HS-5 (cell line): ENCODE measurements at regions not wholly inside any gene's neighbourhood (a gene's known extent, or its start where the extent isn't known, plus 50 kb on each side); places are given as distances from the start of the nearest gene placed in this dataset.
"Not testable (repeated sequence)": the region's sequence is repeated elsewhere in the genome, so short reads cannot be mapped to it uniquely, and the experiment has no call there.

ENCODE experiments used
- DNase-seq: peaks from one replicate; pipeline ENCODE4 v3.0.0-alpha.2; 2012; ENCODE audit warnings: low read depth

DNA sequence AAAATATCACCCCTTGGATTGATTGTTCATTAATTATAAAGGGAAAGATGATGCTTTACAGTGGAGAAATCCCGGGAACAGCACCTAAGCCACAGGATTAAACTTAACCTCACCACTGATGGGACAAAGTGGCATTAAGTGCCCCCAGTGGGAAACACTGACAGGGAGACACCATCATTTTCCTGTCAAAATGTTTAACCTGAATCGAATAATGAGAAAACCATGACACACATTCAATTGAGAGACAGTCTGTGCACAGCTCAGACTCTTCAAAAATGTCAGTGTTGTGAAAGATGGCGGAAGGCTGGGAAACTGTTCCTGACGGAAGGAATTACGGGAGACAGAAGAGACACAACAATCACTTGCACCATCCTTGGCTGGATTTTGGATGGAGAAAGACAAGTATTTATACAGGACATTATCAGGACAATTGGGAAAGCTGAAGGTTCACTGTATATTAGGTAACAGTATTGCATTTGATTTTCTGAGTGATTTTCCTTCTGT, 111.8 kb upstream of the ASB18 start:
- DNase-seq, result no peak

- DNase-seq, result no peak
These were observed 112.5 kb upstream of the ASB18 start for GRCh38 chr2:236376566-236377244.

DNA sequence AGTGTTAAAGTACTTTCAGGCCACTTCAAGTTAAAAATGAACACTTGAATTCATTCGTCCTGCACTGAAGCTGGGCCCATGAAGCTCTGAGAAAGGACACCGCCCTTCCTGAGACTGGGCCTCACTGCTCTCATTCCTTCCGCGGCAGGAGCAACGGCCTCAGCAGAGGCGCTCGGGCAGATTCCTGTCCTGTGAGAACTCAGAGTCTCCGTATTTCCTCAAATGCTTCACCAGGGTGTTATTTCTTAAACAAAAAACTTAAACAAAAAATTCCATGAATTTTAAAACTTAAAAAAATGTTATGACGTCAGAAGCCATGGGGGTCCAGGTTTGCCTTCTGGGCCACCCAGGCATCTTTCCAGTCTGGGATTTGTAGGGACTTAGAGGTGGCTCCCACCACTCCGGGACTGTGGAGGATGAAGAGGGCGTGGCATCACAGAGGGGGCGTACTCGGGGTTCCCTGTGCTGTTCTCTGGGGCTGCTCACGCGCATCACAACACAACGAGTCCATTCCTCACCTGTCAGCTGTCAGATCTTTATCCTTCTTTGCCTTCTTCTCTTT, 115.9 kb upstream of the ASB18 start:
- no peak for DNase-seq

DNA sequence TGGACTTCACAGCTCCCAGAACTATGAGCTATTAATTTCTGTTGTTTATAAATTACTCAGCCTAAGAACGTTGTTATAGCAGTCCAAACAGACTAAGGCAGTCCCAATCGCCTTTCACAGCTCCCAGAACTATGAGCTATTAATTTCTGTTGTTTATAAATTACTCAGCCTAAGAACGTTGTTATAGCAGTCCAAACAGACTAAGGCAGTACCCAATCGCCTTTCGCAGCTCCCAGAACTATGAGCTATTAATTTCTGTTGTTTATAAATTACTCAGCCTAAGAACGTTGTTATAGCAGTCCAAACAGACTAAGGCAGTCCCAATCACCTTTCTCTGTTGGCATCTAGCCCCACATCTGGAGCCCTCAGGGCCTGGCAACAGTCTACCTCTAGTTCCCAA, 117.0 kb upstream of the ASB18 start:
- DNase-seq, result not testable (repeated sequence)

- not testable (repeated sequence) for DNase-seq
These were observed 125.3 kb upstream of the ASB18 start for GRCh38 chr2:236389284-236390216.

DNA sequence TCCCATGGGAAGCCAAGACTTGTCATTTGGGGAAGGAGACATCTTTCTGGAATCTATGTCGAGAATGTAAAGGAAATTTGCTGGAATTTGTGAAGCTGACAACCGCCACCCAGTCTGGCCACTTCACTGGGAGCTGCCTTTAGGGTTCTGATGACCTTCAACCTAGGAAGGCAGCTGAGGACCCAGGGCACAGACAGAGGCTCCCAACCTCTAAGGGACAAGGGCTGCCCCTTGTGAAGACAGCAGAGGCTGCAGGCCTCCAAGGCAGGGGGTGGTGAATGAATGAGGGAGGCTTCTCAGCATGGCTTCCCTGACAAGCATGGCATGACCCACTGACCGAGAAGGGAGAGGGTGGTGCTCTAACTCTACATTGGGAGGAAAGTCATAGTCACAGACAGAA, 128.9 kb upstream of the ASB18 start:
- DNase-seq, result no peak

- DNase-seq, result no peak
These were observed 129.4 kb upstream of the ASB18 start for GRCh38 chr2:236393581-236393980.

- no peak for DNase-seq
These were observed 130.4 kb upstream of the ASB18 start for GRCh38 chr2:236394571-236394970.

GRCh38 chr2:236395067-236395466, 130.9 kb upstream of the ASB18 start:
- DNase-seq, result no peak

- no peak for DNase-seq
These were observed 132.7 kb upstream of the ASB18 start for GRCh38 chr2:236396818-236397350.

DNA sequence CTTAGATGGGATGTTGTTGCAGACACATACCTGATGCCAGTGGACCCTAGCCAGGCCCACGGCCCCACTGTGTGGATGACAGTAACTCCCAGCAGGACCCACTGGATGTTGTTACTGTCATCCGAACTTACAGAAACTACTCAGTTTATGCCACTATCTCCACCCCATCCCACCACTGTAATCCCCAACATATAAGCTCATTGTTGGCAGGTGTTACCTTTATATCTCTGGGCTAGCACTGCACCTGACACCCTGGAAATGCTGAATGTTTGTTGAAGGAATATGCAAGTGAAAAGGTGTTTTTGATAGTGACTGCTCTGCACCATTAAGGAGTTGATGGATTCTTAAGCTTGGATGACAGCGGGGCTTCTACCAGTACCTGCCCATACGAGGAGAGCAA, 133.5 kb upstream of the ASB18 start:
- DNase-seq, result no peak

GRCh38 chr2:236399409-236399808, 135.2 kb upstream of the ASB18 start:
- DNase-seq, result no peak

DNA sequence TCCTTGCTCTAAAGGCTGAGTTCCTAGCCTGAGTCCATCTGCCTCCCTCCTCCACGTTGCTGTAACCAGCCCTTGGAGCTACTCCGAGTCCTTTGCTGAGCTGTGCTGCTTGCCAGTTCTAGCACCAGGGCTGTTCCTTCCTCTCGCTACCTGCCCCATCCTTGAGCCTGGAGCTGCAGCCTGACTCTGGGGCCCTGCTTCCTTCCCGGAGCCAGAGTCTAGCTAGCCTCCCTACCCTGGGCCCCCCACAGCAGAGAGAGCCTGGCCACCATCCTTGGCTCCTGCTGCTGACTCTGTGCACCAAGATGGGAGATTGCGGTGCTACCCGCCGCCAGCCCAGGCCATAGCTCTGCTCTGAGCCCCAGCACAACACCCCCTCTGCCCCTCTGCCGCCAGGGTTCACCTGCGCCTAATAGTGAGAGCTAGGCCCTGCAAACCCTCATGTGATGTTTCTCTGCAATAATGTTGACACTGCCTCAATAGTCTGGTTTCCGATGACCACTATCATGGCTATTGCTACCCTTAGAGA, 135.9 kb upstream of the ASB18 start:
- DNase-seq, result no peak

GRCh38 chr2:236400594-236401360, 136.6 kb upstream of the ASB18 start:
- DNase-seq, result no peak

GRCh38 chr2:236402033-236402790, 138.0 kb upstream of the ASB18 start:
- no peak for DNase-seq

DNA sequence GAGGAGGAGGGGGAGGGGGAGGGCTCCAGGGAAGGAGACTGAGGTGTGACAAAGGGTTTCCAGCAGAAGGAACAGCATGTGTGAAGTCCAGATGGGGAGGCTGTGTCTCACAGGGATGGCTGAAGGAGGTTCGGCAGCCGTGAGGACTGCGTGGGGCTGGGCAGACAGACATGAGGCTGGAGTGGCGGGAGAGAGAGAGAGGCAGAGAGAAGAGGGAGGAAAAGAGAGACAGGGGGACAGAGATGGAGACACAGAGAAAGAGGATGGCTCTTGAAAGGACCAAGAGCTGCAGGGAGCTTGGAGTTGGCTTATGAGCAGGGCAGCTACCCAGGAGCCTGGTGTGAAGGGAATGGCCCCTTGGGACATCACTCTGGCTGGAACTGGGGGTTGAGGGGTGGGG, 138.9 kb upstream of the ASB18 start:
- DNase-seq, result no peak

DNA sequence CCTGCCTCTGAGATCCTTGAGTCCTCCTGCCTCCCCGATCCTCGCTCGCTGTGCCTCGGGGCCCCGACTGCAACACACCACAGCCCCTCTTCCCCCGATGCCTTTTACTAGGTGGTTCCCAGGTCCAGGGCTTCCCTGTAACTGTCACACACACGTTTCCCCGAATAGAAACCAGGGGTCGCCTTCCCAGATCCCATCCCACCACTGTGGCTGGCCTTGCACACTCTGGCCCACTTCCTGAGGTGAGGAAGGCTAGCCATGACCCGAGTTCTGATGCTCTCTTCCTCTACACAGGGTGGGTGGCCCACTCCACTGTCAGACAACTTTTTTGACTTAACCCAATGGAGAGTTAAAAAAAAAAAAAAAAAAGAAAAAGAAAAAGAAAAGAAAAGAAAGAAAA, 139.6 kb upstream of the ASB18 start:
- DNase-seq, result no peak

DNA sequence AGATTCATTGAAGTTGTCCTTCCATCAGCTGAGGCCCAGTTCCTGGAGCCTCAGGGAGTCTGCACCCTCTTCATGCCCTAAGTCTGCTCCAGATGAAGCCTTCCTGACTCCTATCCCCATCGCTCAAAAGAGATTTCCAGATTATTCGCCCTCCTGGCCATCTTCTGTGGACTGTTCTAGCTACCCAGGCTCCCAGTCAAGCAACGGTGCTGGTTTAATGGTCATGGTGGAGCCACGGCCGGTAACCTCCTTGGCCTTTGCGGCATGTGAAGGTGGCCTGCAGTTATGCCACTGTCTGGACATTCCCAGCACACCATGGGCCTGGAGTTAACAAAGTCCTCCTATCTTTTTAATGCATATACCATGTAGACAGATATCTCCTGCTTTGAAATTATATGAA, 140.1 kb upstream of the ASB18 start:
- DNase-seq, result no peak

DNA sequence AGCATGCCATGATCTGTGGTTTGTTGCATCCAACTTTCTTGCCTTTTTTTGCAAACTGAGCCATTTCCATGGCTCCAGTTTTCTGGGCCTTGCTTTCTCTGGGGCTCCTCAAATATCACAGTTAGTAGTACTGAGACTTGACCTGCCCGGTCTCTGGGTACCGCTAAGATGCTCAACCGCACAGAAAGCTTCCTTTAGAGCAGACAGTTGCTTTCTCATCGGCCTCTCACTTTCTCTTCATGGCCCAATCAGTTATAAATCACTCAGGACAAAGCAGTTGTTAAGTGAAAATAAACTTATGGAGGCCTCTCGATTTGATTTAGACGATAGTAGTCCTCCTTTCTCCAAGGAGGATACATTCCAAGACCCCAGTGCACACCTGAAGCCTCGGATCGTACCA, 141.2 kb upstream of the ASB18 start:
- DNase-seq, result no peak

DNA sequence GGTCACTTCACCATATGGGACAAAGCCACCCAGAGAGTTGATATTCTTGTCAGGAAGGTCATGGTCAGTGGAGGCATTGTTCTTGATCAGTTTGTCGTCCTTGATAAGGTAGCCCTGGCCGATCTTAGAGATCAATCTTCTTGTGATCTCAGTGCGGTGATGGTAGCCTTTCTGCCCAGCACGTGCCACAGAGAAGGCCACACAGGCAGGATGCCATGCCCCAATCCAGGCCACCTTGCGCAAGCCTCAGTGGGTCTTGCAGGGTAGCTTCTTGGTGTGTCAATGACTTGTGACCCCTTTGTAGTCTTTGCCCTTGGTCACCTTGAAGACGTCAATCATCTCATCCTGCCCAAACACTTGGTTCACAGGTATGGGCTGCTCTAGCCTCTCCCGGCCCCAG, 143.9 kb upstream of the ASB18 start:
- no peak for DNase-seq

DNA sequence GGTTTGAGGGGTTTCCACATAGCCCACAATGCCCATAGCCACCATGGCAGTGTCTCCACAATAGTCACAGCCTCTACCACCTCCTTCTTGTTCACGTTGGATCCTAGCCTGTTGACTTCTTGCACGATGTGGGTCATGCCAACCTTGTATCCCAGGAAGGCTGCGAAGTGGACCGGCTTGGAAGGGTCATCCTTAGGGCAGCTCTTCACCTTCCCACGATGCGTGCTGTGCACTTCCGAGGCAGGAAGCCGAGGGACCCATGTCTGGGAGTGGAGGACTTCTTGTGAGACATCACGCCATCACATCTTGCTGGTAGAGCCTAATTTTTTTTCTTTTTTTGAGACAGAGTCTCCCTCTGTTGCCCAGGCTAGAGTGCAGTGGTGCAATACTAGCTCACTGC, 144.6 kb upstream of the ASB18 start:
- DNase-seq, result no peak
